ENCODE measurements at regions not wholly inside any gene's neighbourhood (a gene's known extent, or its start where the extent isn't known, plus 50 kb on each side); places are given as distances from the start of the nearest gene placed in this dataset.
"Not testable (repeated sequence)": the region's sequence is repeated elsewhere in the genome, so short reads cannot be mapped to it uniquely, and the experiment has no call there.

GRCh38 chr4:33073811-33074210 is 2353.6 kb downstream of the PCDH7 start:
- Mint-ChIP-seq H3K27me3 (no peaks in the 10 kb centered on the region), H3K36me3 (ENCODE audit: insufficient read depth) (no peaks in the 10 kb centered on the region), H3K4me1 (no peaks in the 10 kb centered on the region), H3K27ac (ENCODE audit: low read depth) (no peak overlapping the region), H3K9me3 (peaks cover 15% of the 10 kb centered on the region), H3K4me3 (no peak overlapping the region)
- no peak for DNase-seq (ENCODE audit: low spot score in 2 of 2)
- ATAC-seq (replicated peaks; ENCODE audit: extremely low read depth, poor library complexity, severe bottlenecking) = no peak

GRCh38 chr4:33078145-33078544 is 2358.0 kb downstream of the PCDH7 start:
- peaks cover 16% of the 10 kb centered on the region for H3K9me3 Mint-ChIP-seq
- DNase-seq (ENCODE audit: low spot score in 2 of 2) (no peak), ATAC-seq (replicated peaks; ENCODE audit: extremely low read depth, poor library complexity, severe bottlenecking) (no peak)
- H3K27me3 Mint-ChIP-seq = no peaks in the 10 kb centered on the region
- no peak overlapping the region for H3K4me3 Mint-ChIP-seq
- H3K36me3 Mint-ChIP-seq (ENCODE audit: insufficient read depth) = no peaks in the 10 kb centered on the region
- no peaks in the 10 kb centered on the region for H3K4me1 Mint-ChIP-seq
- no peak overlapping the region for H3K27ac Mint-ChIP-seq (ENCODE audit: low read depth)

- ATAC-seq (replicated peaks; ENCODE audit: extremely low read depth, poor library complexity, severe bottlenecking) (no peak), DNase-seq (ENCODE audit: low spot score in 2 of 2) (no peak)
- Mint-ChIP-seq H3K4me1 (no peaks in the 10 kb centered on the region), H3K9me3 (peaks cover 16% of the 10 kb centered on the region), H3K27me3 (no peaks in the 10 kb centered on the region), H3K27ac (ENCODE audit: low read depth) (no peak overlapping the region), H3K36me3 (ENCODE audit: insufficient read depth) (no peaks in the 10 kb centered on the region), H3K4me3 (no peak overlapping the region)
Observed at GRCh38 chr4:33080275-33080674, 2360.1 kb downstream of the PCDH7 start.

GRCh38 chr4:33085709-33086108 is 2365.5 kb downstream of the PCDH7 start:
- H3K36me3 Mint-ChIP-seq (ENCODE audit: insufficient read depth) = no peaks in the 10 kb centered on the region
- H3K4me3 Mint-ChIP-seq = no peak overlapping the region
- no peaks in the 10 kb centered on the region for H3K27me3 Mint-ChIP-seq
- H3K27ac Mint-ChIP-seq (ENCODE audit: low read depth) = no peak overlapping the region
- H3K9me3 Mint-ChIP-seq = peaks cover 19% of the 10 kb centered on the region
- no peaks in the 10 kb centered on the region for H3K4me1 Mint-ChIP-seq
- ATAC-seq (replicated peaks; ENCODE audit: extremely low read depth, poor library complexity, severe bottlenecking) = no peak
- DNase-seq (ENCODE audit: low spot score in 2 of 2) = no peak

GRCh38 chr4:33086331-33086925 is 2366.3 kb downstream of the PCDH7 start:
- H3K27me3 Mint-ChIP-seq = no peaks in the 10 kb centered on the region
- no peak overlapping the region for H3K4me3 Mint-ChIP-seq
- ATAC-seq (replicated peaks; ENCODE audit: extremely low read depth, poor library complexity, severe bottlenecking) (no peak), DNase-seq (ENCODE audit: low spot score in 2 of 2) (no peak)
- H3K27ac Mint-ChIP-seq (ENCODE audit: low read depth) = no peak overlapping the region
- peaks cover 19% of the 10 kb centered on the region for H3K9me3 Mint-ChIP-seq
- no peaks in the 10 kb centered on the region for H3K4me1 Mint-ChIP-seq
- H3K36me3 Mint-ChIP-seq (ENCODE audit: insufficient read depth) = no peaks in the 10 kb centered on the region

- Mint-ChIP-seq H3K27me3 (no peaks in the 10 kb centered on the region), H3K36me3 (ENCODE audit: insufficient read depth) (no peaks in the 10 kb centered on the region), H3K4me1 (no peaks in the 10 kb centered on the region), H3K27ac (ENCODE audit: low read depth) (no peak overlapping the region), H3K9me3 (peaks cover 15% of the 10 kb centered on the region), H3K4me3 (no peak overlapping the region)
- DNase-seq (ENCODE audit: low spot score in 2 of 2) (no peak), ATAC-seq (replicated peaks; ENCODE audit: extremely low read depth, poor library complexity, severe bottlenecking) (no peak)
Observed at GRCh38 chr4:33088713-33089112, 2368.5 kb downstream of the PCDH7 start.

- DNase-seq (ENCODE audit: low spot score in 2 of 2) (no peak), ATAC-seq (replicated peaks; ENCODE audit: extremely low read depth, poor library complexity, severe bottlenecking) (no peak)
- no peaks in the 10 kb centered on the region for H3K27me3 Mint-ChIP-seq
- H3K4me1 Mint-ChIP-seq = no peaks in the 10 kb centered on the region
- no peaks in the 10 kb centered on the region for H3K36me3 Mint-ChIP-seq (ENCODE audit: insufficient read depth)
- peaks cover 15% of the 10 kb centered on the region for H3K9me3 Mint-ChIP-seq
- no peak overlapping the region for H3K27ac Mint-ChIP-seq (ENCODE audit: low read depth)
- no peak overlapping the region for H3K4me3 Mint-ChIP-seq
Observed at GRCh38 chr4:33090910-33091309, 2370.7 kb downstream of the PCDH7 start.

- peaks cover 16% of the 10 kb centered on the region for H3K9me3 Mint-ChIP-seq
- ATAC-seq (replicated peaks; ENCODE audit: extremely low read depth, poor library complexity, severe bottlenecking) (no peak), DNase-seq (ENCODE audit: low spot score in 2 of 2) (no peak)
- no peaks in the 10 kb centered on the region for H3K4me1 Mint-ChIP-seq
- H3K36me3 Mint-ChIP-seq (ENCODE audit: insufficient read depth) = no peaks in the 10 kb centered on the region
- H3K27me3 Mint-ChIP-seq = no peaks in the 10 kb centered on the region
- no peak overlapping the region for H3K4me3 Mint-ChIP-seq
- H3K27ac Mint-ChIP-seq (ENCODE audit: low read depth) = no peak overlapping the region
Observed at GRCh38 chr4:33091961-33092360, 2371.8 kb downstream of the PCDH7 start.

GRCh38 chr4:33104273-33104672 is 2384.1 kb downstream of the PCDH7 start:
- H3K27ac Mint-ChIP-seq (ENCODE audit: low read depth) = no peak overlapping the region
- no peaks in the 10 kb centered on the region for H3K27me3 Mint-ChIP-seq
- H3K4me1 Mint-ChIP-seq = no peaks in the 10 kb centered on the region
- no peaks in the 10 kb centered on the region for H3K36me3 Mint-ChIP-seq (ENCODE audit: insufficient read depth)
- H3K4me3 Mint-ChIP-seq = no peak overlapping the region
- peaks cover 42% of the 10 kb centered on the region for H3K9me3 Mint-ChIP-seq
- no peak for ATAC-seq (replicated peaks; ENCODE audit: extremely low read depth, poor library complexity, severe bottlenecking)
- DNase-seq (ENCODE audit: low spot score in 2 of 2) = no peak

- Mint-ChIP-seq H3K27ac (ENCODE audit: low read depth) (no peak overlapping the region), H3K9me3 (peaks cover 33% of the 10 kb centered on the region), H3K4me3 (no peak overlapping the region), H3K36me3 (ENCODE audit: insufficient read depth) (no peaks in the 10 kb centered on the region), H3K4me1 (no peaks in the 10 kb centered on the region), H3K27me3 (no peaks in the 10 kb centered on the region)
- no peak for DNase-seq (ENCODE audit: low spot score in 2 of 2)
- no peak for ATAC-seq (replicated peaks; ENCODE audit: extremely low read depth, poor library complexity, severe bottlenecking)
Observed at GRCh38 chr4:33107814-33108213, 2387.6 kb downstream of the PCDH7 start.

- Mint-ChIP-seq H3K27ac (ENCODE audit: low read depth) (no peak overlapping the region), H3K4me3 (no peak overlapping the region), H3K4me1 (no peaks in the 10 kb centered on the region), H3K9me3 (peaks cover 33% of the 10 kb centered on the region), H3K27me3 (no peaks in the 10 kb centered on the region), H3K36me3 (ENCODE audit: insufficient read depth) (no peaks in the 10 kb centered on the region)
- ATAC-seq (replicated peaks; ENCODE audit: extremely low read depth, poor library complexity, severe bottlenecking) (no peak), DNase-seq (ENCODE audit: low spot score in 2 of 2) (no peak)
Observed at GRCh38 chr4:33111117-33111516, 2390.9 kb downstream of the PCDH7 start.

GRCh38 chr4:33116871-33117270 is 2396.7 kb downstream of the PCDH7 start:
- DNase-seq (ENCODE audit: low spot score in 2 of 2) (no peak), ATAC-seq (replicated peaks; ENCODE audit: extremely low read depth, poor library complexity, severe bottlenecking) (no peak)
- no peaks in the 10 kb centered on the region for H3K4me1 Mint-ChIP-seq
- H3K27ac Mint-ChIP-seq (ENCODE audit: low read depth) = no peak overlapping the region
- H3K9me3 Mint-ChIP-seq = peaks cover 29% of the 10 kb centered on the region
- no peak overlapping the region for H3K4me3 Mint-ChIP-seq
- no peaks in the 10 kb centered on the region for H3K27me3 Mint-ChIP-seq
- no peaks in the 10 kb centered on the region for H3K36me3 Mint-ChIP-seq (ENCODE audit: insufficient read depth)

GRCh38 chr4:33126002-33126401 is 2405.8 kb downstream of the PCDH7 start:
- no peaks in the 10 kb centered on the region for H3K27me3 Mint-ChIP-seq
- ATAC-seq (replicated peaks; ENCODE audit: extremely low read depth, poor library complexity, severe bottlenecking) = no peak
- H3K36me3 Mint-ChIP-seq (ENCODE audit: insufficient read depth) = no peaks in the 10 kb centered on the region

GRCh38 chr4:33130662-33131061 is 2410.5 kb downstream of the PCDH7 start:
- H3K9me3 Mint-ChIP-seq = peaks cover 17% of the 10 kb centered on the region
- H3K36me3 Mint-ChIP-seq (ENCODE audit: insufficient read depth); ATAC-seq (replicated peaks; ENCODE audit: extremely low read depth, poor library complexity, severe bottlenecking); DNase-seq (ENCODE audit: low spot score in 2 of 2); H3K27me3 Mint-ChIP-seq; H3K27ac Mint-ChIP-seq (ENCODE audit: low read depth); H3K4me1 Mint-ChIP-seq; H3K4me3 Mint-ChIP-seq: not testable (repeated sequence)

More at GRCh38 chr4:33126002-33126401, 2405.8 kb downstream of the PCDH7 start:
- DNase-seq (ENCODE audit: low spot score in 2 of 2) = no peak
- Mint-ChIP-seq H3K27ac (ENCODE audit: low read depth) (no peak overlapping the region), H3K4me1 (no peaks in the 10 kb centered on the region), H3K9me3 (peaks cover 10% of the 10 kb centered on the region), H3K4me3 (no peak overlapping the region)
